H1 (cell line): ENCODE measurements at regions not wholly inside any gene's neighbourhood (a gene's known extent, or its start where the extent isn't known, plus 50 kb on each side); places are given as distances from the start of the nearest gene placed in this dataset.

Experiments used
- CTCF ChIA-PET: fragments of 300-600 bp; sonication (Branson Sonifier 250); formaldehyde crosslinking; loops from one replicate; lab custom pipeline; 2021; ENCODE audit not compliant: partially characterized antibody; lab: Charles Lee
- POLR2A ChIA-PET: fragments of 300-600 bp; sonication (Branson Sonifier 250); formaldehyde crosslinking; loops from one replicate; lab custom pipeline; 2021; ENCODE audit warnings: inconsistent platforms; ENCODE audit not compliant: partially characterized antibody; lab: Charles Lee
- DNase-seq, 2 experiments: peaks; one replicate each; pipeline versions ENCODE4 v3.0.0 to v3.0.0-alpha.2; 2010 to 2022; ENCODE audit warnings: low spot score in 2 of 2, low read depth in 1 of 2, mixed read lengths in 1 of 2
- FAIRE-seq: peaks from 2 replicates; lab custom pipeline; 2011; peaks lifted over from hg19 to GRCh38; lab: Jason Lieb, UNC
- H2AFZ ChIP-seq: 2 replicates; pipeline ENCODE4 v1.8.1; 2012; ENCODE audit warnings: low read length, inconsistent platforms
- H2AK5ac ChIP-seq: 2 replicates; pipeline ENCODE4 v1.6.1; 2013; ENCODE audit warnings: low read depth, low read length
- H2BK120ac ChIP-seq: replicated peaks from 2 replicates; pipeline ENCODE3; 2013; ENCODE audit warnings: low read depth, low read length, inconsistent platforms
- H2BK12ac ChIP-seq: 2 replicates; pipeline ENCODE4 v1.6.1; 2013; ENCODE audit warnings: low read depth, low read length
- H2BK15ac ChIP-seq: 2 replicates; pipeline ENCODE4 v1.6.1; 2013; ENCODE audit warnings: low read length
- H2BK20ac ChIP-seq: 2 replicates; pipeline ENCODE4 v1.6.1; 2013; ENCODE audit warnings: low read length
- H2BK5ac ChIP-seq: 2 replicates; pipeline ENCODE4 v1.6.1; 2013; ENCODE audit warnings: low read depth, low read length
- H3K14ac ChIP-seq: 2 replicates; pipeline ENCODE4 v1.6.1; 2013; ENCODE audit warnings: inconsistent platforms; ENCODE audit not compliant: insufficient read length
- H3K18ac ChIP-seq: 2 replicates; pipeline ENCODE4 v1.6.1; 2013; ENCODE audit warnings: low read length; ENCODE audit errors: extremely low read depth
- H3K23ac ChIP-seq: 2 replicates; pipeline ENCODE4 v1.6.1; 2013; ENCODE audit warnings: inconsistent platforms; ENCODE audit not compliant: insufficient read length
- H3K23me2 ChIP-seq: 2 replicates; pipeline ENCODE4 v1.6.1; 2013; ENCODE audit warnings: low read depth, low read length
- H3K27ac ChIP-seq: 2 replicates; pipeline ENCODE4 v1.6.1; 2011; ENCODE audit warnings: low read depth, low read length, inconsistent platforms
- H3K27me3 ChIP-seq, 4 experiments: replicated peaks in 1 of 4; 1 replicate in 1 of 4; 2 replicates in 3 of 4; pipeline versions ENCODE4 v1.6.1 to v1.8.1; 2011 to 2013; ENCODE audit warnings: low read length in 3 of 4, mild to moderate bottlenecking in 3 of 4, inconsistent platforms in 2 of 4, mixed read lengths in 2 of 4, moderate library complexity in 1 of 4; ENCODE audit not compliant: control insufficient read depth in 3 of 4, insufficient read depth in 3 of 4; ENCODE audit errors: extremely low read depth in 1 of 4
- H3K36me3 ChIP-seq, 4 experiments: 2 replicates each; pipeline versions ENCODE4 v1.6.1 to v1.8.1; 2011 to 2013; ENCODE audit warnings: mild to moderate bottlenecking in 4 of 4, low read length in 3 of 4, moderate library complexity in 2 of 4, control low read depth in 1 of 4, inconsistent platforms in 1 of 4; ENCODE audit not compliant: insufficient read depth in 4 of 4, control insufficient read depth in 2 of 4
- H3K4ac ChIP-seq: replicated peaks from 2 replicates; pipeline ENCODE3; 2013; ENCODE audit warnings: low read length, low read depth, mixed read lengths, inconsistent platforms; ENCODE audit not compliant: insufficient read length
- H3K4me1 ChIP-seq, 4 experiments: replicated peaks in 1 of 4; 1 replicate in 1 of 4; 2 replicates in 3 of 4; pipeline versions ENCODE4 v1.6.1 to v1.8.1; 2011 to 2013; ENCODE audit warnings: low read length in 3 of 4, inconsistent platforms in 2 of 4, mixed read lengths in 1 of 4; ENCODE audit not compliant: insufficient read depth in 4 of 4, control insufficient read depth in 3 of 4
- H3K4me2 ChIP-seq, 2 experiments: 2 replicates each; pipeline versions ENCODE4 v1.6.1 to v1.8.1; 2011 to 2013; ENCODE audit warnings: low read depth in 2 of 2, low read length in 2 of 2, control low read depth in 1 of 2, inconsistent platforms in 1 of 2, mild to moderate bottlenecking in 1 of 2; ENCODE audit not compliant: insufficient read depth in 1 of 2
- H3K4me3 ChIP-seq, 4 experiments: fragments of 200-600, 300-600 bp in 1 of 4; sonication (generic), shearing (Covaris generic), sonication (Bioruptor Twin) in 1 of 4; 2 replicates each; pipeline versions ENCODE4 v1.5.1 to v1.8.1; 2011 to 2016; ENCODE audit warnings: low read length in 4 of 4, low read depth in 3 of 4, control low read depth in 2 of 4, inconsistent platforms in 2 of 4, mild to moderate bottlenecking in 2 of 4, mixed read lengths in 1 of 4, moderate library complexity in 1 of 4; ENCODE audit not compliant: insufficient read depth in 2 of 4; ENCODE audit errors: extremely low read depth in 1 of 4
- H3K56ac ChIP-seq: replicated peaks from 2 replicates; pipeline ENCODE3; 2013; ENCODE audit warnings: low read depth, mild to moderate bottlenecking, mixed read lengths, low read length, inconsistent platforms; ENCODE audit not compliant: insufficient read length
- H3K79me1 ChIP-seq: 2 replicates; pipeline ENCODE4 v1.6.1; 2013; ENCODE audit warnings: low read depth, low read length, control low read depth
- H3K79me2 ChIP-seq, 2 experiments: 2 replicates each; pipeline versions ENCODE4 v1.6.1 to v1.8.1; 2012 to 2013; ENCODE audit warnings: low read length in 2 of 2, mild to moderate bottlenecking in 2 of 2, inconsistent platforms in 1 of 2; ENCODE audit not compliant: insufficient read depth in 2 of 2, control insufficient read depth in 1 of 2
- H3K9ac ChIP-seq, 4 experiments: replicated peaks in 1 of 4; 1 replicate in 1 of 4; 2 replicates in 3 of 4; pipeline versions ENCODE4 v1.6.1 to v1.8.1; 2011 to 2013; ENCODE audit warnings: low read depth in 3 of 4, low read length in 3 of 4, control low read depth in 2 of 4, mild to moderate bottlenecking in 2 of 4, moderate library complexity in 2 of 4, inconsistent platforms in 1 of 4; ENCODE audit errors: extremely low read depth in 1 of 4
- H3K9me3 ChIP-seq, 2 experiments: 2 replicates each; pipeline versions ENCODE4 v1.6.1 to v1.8.1; 2012 to 2013; ENCODE audit warnings: mild to moderate bottlenecking in 2 of 2, moderate library complexity in 2 of 2, control low read depth in 1 of 2, inconsistent platforms in 1 of 2, low read depth in 1 of 2, low read length in 1 of 2, mixed read lengths in 1 of 2; ENCODE audit not compliant: insufficient read depth in 2 of 2
- H4K20me1 ChIP-seq, 2 experiments: replicated peaks in 1 of 2; 2 replicates each; pipeline versions ENCODE3 to v1.8.1; 2011 to 2013; ENCODE audit warnings: inconsistent platforms in 2 of 2, low read length in 2 of 2, mild to moderate bottlenecking in 1 of 2; ENCODE audit not compliant: insufficient read depth in 2 of 2, control insufficient read depth in 1 of 2
- H4K5ac ChIP-seq: 2 replicates; pipeline ENCODE4 v1.6.1; 2013; ENCODE audit warnings: low read length, low read depth, mixed read lengths, inconsistent platforms; ENCODE audit not compliant: insufficient read length
- H4K8ac ChIP-seq: 2 replicates; pipeline ENCODE4 v1.8.0; 2013; ENCODE audit warnings: mild to moderate bottlenecking, moderate library complexity, low read length, inconsistent platforms; ENCODE audit not compliant: insufficient read depth; ENCODE audit errors: extremely low read depth
- H4K91ac ChIP-seq: replicated peaks from 2 replicates; pipeline ENCODE3; 2013; ENCODE audit warnings: low read length, mixed read lengths, inconsistent platforms; ENCODE audit not compliant: insufficient read length
- SUZ12 ChIP-seq: fragments of 200-600 bp; sonication (generic); IDR thresholded peaks from 2 replicates; pipeline ENCODE4 v1.6.1; 2012; ENCODE audit warnings: mild to moderate bottlenecking, inconsistent platforms, low read length, moderate library complexity, mixed read lengths
- WGBS, 2 experiments: shearing (Covaris generic) in 1 of 2; methylation state at CpG; one replicate each; pipeline versions ENCODE4 v1.1.6 to v1.1.7; 2013 to 2015; ENCODE audit warnings: low lambda C conversion rate in 2 of 2, mixed read lengths in 2 of 2, inconsistent platforms in 1 of 2, low coverage in 1 of 2, missing lambda C conversion rate in 1 of 2; ENCODE audit not compliant: insufficient replicate concordance in 2 of 2, insufficient coverage in 1 of 2, insufficient read length in 1 of 2; ENCODE audit errors: extremely low coverage in 1 of 2, missing lambda C conversion rate in 1 of 2; 5-methylcytosine and 5-hydroxymethylcytosine counted together
- TF ChIP-seq, protein P1 (sequence below): IDR thresholded peaks from 2 replicates; pipeline ENCODE4 v1.6.1; 2012; ENCODE audit warnings: inconsistent platforms

DNA sequence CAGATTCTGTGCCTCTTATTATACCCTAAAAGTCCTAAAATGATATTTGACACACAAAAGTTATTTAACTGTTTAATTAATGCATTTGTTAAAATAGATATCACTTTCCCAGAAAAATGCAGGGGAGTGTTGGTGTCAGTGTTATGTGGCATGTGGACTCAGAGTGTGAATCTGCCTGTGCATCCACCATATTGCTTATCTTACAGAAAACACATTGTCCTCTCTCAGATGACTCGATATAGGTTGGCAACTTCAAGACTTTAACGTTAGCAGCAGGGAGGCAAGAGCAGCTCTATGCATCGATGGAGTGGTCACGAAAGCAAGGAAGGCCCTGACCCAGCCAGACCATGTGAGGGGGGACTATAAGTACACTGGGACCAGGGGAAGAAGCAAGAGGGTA is 165.4 kb upstream of the DCBLD2 start:
- FAIRE-seq: no peak

More for the DNA sequence above, 165.4 kb upstream of the DCBLD2 start:
- Histone ChIP-seq H4K5ac (no peak overlapping the region), H3K56ac (no peak overlapping the region), H2BK15ac (no peak overlapping the region), H3K27me3 (no peaks in the 10 kb centered on the region), H2BK20ac (no peak overlapping the region), H2BK5ac (no peak overlapping the region), H3K79me2 (no peaks in the 10 kb centered on the region), H2BK12ac (no peak overlapping the region), H4K91ac (no peak overlapping the region), H3K4ac (no peak overlapping the region), H2AFZ (no peak overlapping the region), H4K20me1 (no peaks in the 10 kb centered on the region), H3K27ac (no peak overlapping the region), H3K4me1 (no peaks in the 10 kb centered on the region), H3K4me2 (no peak overlapping the region), H3K18ac (no peak overlapping the region), H3K79me1 (no peaks in the 10 kb centered on the region), H3K9ac (no peak overlapping the region), H3K23me2 (no peaks in the 10 kb centered on the region), H3K23ac (no peak overlapping the region), H3K4me3 (no peak overlapping the region)
- ChIA-PET CTCF (interaction anchor here (0.6 kb wide), 2 partner anchors 347 to 882 kb away, joined by 3 read pairs; no protein-coding TSS in a partner anchor), POLR2A (no interaction called here)
- 94% methylated on average over 4 of the region's 4 CpGs; no CpG with 5 or more reads in 1 of the 2 experiments for WGBS, 2 experiments
- TF ChIP-seq, protein P1, sequence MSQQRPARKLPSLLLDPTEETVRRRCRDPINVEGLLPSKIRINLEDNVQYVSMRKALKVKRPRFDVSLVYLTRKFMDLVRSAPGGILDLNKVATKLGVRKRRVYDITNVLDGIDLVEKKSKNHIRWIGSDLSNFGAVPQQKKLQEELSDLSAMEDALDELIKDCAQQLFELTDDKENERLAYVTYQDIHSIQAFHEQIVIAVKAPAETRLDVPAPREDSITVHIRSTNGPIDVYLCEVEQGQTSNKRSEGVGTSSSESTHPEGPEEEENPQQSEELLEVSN: no peak
- no peak for TF ChIP-seq SUZ12
- TF ChIP-seq, all 59 proteins: peak for 0
- no peak overlapping the region for H4K8ac ChIP-seq
- peaks cover 6 to 7% of the 10 kb centered on the region in 2 experiments; a peak in 1 of 4 replicates for H3K9me3 ChIP-seq
- H2BK120ac ChIP-seq: no peak overlapping the region
- no peak for DNase-seq
- H3K14ac ChIP-seq: no peak overlapping the region
- H2AK5ac ChIP-seq: no peak overlapping the region
- no peaks in the 10 kb centered on the region for H3K36me3 ChIP-seq
